ENCODE measurements at regions not wholly inside any gene's neighbourhood (a gene's known extent, or its start where the extent isn't known, plus 50 kb on each side); places are given as distances from the start of the nearest gene placed in this dataset.

GRCh38 chr12:31210104-31210503, 115.8 kb downstream of the SINHCAF start:
- Histone ChIP-seq H3K27me3 (no peaks in the 10 kb centered on the region), H3K4me1 (no peaks in the 10 kb centered on the region), H3K27ac (no peak overlapping the region), H3K36me3 (no peaks in the 10 kb centered on the region), H3K9me3 (no peaks in the 10 kb centered on the region), H3K4me3 (no peak overlapping the region)
- ATAC-seq (no peak), DNase-seq (no peak)
- intact Hi-C loops (cut with DNase I), result no loop called here
- TF ChIP-seq CTCF (IDR thresholded peaks at IDR 0.05), result no peak

GRCh38 chr12:31210541-31210940, 115.4 kb downstream of the SINHCAF start:
- Histone ChIP-seq H3K9me3 (no peaks in the 10 kb centered on the region), H3K4me1 (no peaks in the 10 kb centered on the region), H3K27me3 (no peaks in the 10 kb centered on the region), H3K27ac (no peak overlapping the region), H3K4me3 (no peak overlapping the region), H3K36me3 (no peaks in the 10 kb centered on the region)
- intact Hi-C loops (cut with DNase I), result no loop called here
- DNase-seq, result no peak
- ATAC-seq, result no peak
- TF ChIP-seq CTCF (IDR thresholded peaks at IDR 0.05), result no peak

- Histone ChIP-seq H3K27ac (no peak overlapping the region), H3K9me3 (no peaks in the 10 kb centered on the region), H3K4me3 (no peak overlapping the region), H3K4me1 (no peaks in the 10 kb centered on the region), H3K36me3 (no peaks in the 10 kb centered on the region), H3K27me3 (peaks cover 0 to 11% of the 10 kb centered on the region in 2 donors)
- no peak for TF ChIP-seq CTCF (IDR thresholded peaks at IDR 0.05)
- no peak for DNase-seq
- no peak for ATAC-seq
- intact Hi-C loops (cut with DNase I), result no loop called here
Observed at GRCh38 chr12:31214626-31215517, 111.1 kb downstream of the SINHCAF start.

DNA sequence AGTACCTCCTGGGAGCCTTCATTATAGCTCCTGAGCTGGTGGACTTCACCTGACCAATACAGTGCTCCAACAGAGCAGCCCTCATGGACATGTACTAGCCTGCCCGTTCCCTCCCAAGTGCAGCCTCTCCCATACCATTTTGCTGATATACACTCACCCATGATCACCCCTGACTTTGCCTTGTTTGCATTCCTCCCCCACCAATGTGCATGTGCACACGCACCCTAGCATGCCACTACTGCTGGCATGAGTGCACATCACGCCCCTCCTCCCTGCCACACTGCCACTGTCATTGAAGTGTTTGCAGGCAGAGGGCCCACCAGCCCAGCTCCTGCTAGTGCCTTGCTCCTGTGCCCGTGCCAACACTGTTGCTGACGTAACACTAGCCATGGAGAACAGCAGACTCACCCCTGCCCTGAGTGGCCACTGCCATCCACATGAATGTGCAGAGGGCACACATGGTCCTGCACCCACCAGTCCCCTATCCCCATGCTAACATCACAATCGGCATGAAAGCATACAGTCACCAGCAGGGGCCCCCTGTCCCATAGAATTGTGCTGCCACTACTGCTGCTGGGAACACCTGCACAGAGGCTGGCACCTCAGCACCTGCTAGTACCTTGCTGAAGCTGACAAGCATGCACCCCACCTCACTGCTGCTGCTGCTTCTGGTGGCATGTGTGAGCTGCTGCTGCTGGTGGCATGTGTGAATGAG, 110.3 kb downstream of the SINHCAF start:
- H3K27me3 ChIP-seq, result peaks cover 0 to 11% of the 10 kb centered on the region in 2 donors
- no peaks in the 10 kb centered on the region for H3K4me1 ChIP-seq
- TF ChIP-seq CTCF (IDR thresholded peaks at IDR 0.05), result no peak
- intact Hi-C loops (cut with DNase I), result no loop called here
- no peak overlapping the region for H3K4me3 ChIP-seq
- H3K36me3 ChIP-seq, result no peaks in the 10 kb centered on the region
- H3K27ac ChIP-seq, result no peak overlapping the region
- H3K9me3 ChIP-seq, result no peaks in the 10 kb centered on the region
- ATAC-seq (no peak), DNase-seq (peak in 1 of 4 donors; percentile 51)

DNA sequence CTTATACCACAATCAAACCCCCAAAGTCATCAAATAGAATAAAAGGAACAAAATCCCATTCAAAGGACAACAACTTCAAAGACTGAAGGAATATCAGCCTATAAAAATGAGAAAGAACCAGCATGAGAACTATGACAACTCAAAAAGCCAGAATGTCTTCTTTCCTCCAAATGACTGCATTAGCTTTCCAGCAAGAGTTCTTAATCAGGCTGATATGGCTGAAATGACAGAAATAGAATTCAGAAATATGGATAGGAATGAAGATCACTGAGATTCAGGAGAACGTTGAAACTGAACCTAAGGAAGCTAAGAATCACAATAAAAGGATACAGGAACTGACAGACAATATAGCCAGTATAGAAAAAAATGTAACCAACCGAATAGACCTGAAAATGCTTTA, 109.5 kb downstream of the SINHCAF start:
- intact Hi-C loops (cut with DNase I), result no loop called here
- Histone ChIP-seq H3K36me3 (no peaks in the 10 kb centered on the region), H3K9me3 (no peaks in the 10 kb centered on the region), H3K27ac (no peak overlapping the region), H3K4me1 (no peaks in the 10 kb centered on the region), H3K27me3 (peaks cover 0 to 11% of the 10 kb centered on the region in 2 donors), H3K4me3 (no peak overlapping the region)
- ATAC-seq (no peak), DNase-seq (no peak)
- no peak for TF ChIP-seq CTCF (IDR thresholded peaks at IDR 0.05)
